IMR-90 (cell line): ENCODE measurements at regions not wholly inside any gene's neighbourhood (a gene's known extent, or its start where the extent isn't known, plus 50 kb on each side); places are given as distances from the start of the nearest gene placed in this dataset.

Source experiments
- BHLHE40 ChIP-seq: fragments of 150-350 bp; IDR thresholded peaks from 2 replicates; pipeline ENCODE4 v1.6.1; 2016; ENCODE audit warnings: mild to moderate bottlenecking, low read depth, low read length
- CEBPB ChIP-seq: IDR thresholded peaks from 2 replicates; pipeline ENCODE4 v1.6.1; 2012; ENCODE audit warnings: low read depth, low read length, improper control_type of control experiment
- CHD1 ChIP-seq: IDR thresholded peaks from 2 replicates; pipeline ENCODE4 v1.6.1; 2012; ENCODE audit warnings: low read depth, low read length, improper control_type of control experiment
- FOS ChIP-seq: fragments of 150-350 bp; IDR thresholded peaks from 2 replicates; pipeline ENCODE4 v1.6.1; 2016; ENCODE audit warnings: low read depth, low read length
- MAFK ChIP-seq: IDR thresholded peaks from 2 replicates; pipeline ENCODE4 v1.6.1; 2012; ENCODE audit warnings: low read depth, low read length, improper control_type of control experiment
- MAZ ChIP-seq: IDR thresholded peaks from 2 replicates; pipeline ENCODE4 v1.6.1; 2012; ENCODE audit warnings: low read depth, mild to moderate bottlenecking, low read length, improper control_type of control experiment, moderate library complexity, borderline replicate concordance
- POLR2A ChIP-seq: IDR thresholded peaks from 2 replicates; pipeline ENCODE4 v1.6.1; 2012; ENCODE audit warnings: mild to moderate bottlenecking, low read depth, low read length
- RAD21 ChIP-seq: IDR thresholded peaks from 2 replicates; pipeline ENCODE4 v1.6.1; 2012; ENCODE audit warnings: low read length, improper control_type of control experiment
- RCOR1 ChIP-seq: IDR thresholded peaks from 2 replicates; pipeline ENCODE4 v1.6.1; 2012; ENCODE audit warnings: mild to moderate bottlenecking, low read length, improper control_type of control experiment; ENCODE audit not compliant: insufficient replicate concordance
- SMC3 ChIP-seq: fragments of 150-350 bp; IDR thresholded peaks from 2 replicates; pipeline ENCODE4 v1.6.1; 2016; ENCODE audit warnings: low read depth, mild to moderate bottlenecking, antibody characterized with exemption, low read length, moderate library complexity
- TF ChIP-seq, protein P1 (sequence below): conservative IDR thresholded peaks from 2 replicates; pipeline ENCODE4 v1.5.1; 2012; ENCODE audit warnings: mild to moderate bottlenecking, low read depth, low read length, improper control_type of control experiment
- TF ChIP-seq, protein P2 (sequence below): fragments of 150-350 bp; IDR thresholded peaks from 2 replicates; pipeline ENCODE4 v1.6.1; 2016; ENCODE audit warnings: low read depth, mild to moderate bottlenecking, low read length, moderate library complexity, borderline replicate concordance
- TF ChIP-seq, protein P3 (sequence below): fragments of 150-350 bp; IDR thresholded peaks from 2 replicates; pipeline ENCODE4 v1.6.1; 2017; ENCODE audit warnings: mild to moderate bottlenecking, antibody characterized with exemption, low read length, low read depth

DNA sequence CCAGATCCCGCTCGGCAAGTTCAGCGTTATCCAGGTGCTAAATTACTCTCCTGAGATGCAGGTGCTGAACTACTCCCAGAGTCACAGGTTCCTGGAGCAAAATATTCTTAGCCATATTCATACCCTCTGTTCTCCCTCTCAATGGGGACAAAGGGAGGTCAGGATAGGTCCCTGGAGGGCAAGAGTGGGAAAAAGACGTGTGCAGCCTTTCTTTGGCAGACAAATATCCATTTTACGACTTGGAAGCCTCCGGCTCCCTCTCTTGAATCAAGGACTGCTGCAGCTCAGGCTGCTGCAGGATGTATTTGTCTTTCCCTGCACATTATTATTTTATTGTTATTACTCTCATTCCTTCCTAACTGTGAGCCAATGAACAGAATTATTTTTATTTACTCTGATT lies 590.2 kb downstream of the NR2F1-AS1 start:
- TF ChIP-seq, protein P1, sequence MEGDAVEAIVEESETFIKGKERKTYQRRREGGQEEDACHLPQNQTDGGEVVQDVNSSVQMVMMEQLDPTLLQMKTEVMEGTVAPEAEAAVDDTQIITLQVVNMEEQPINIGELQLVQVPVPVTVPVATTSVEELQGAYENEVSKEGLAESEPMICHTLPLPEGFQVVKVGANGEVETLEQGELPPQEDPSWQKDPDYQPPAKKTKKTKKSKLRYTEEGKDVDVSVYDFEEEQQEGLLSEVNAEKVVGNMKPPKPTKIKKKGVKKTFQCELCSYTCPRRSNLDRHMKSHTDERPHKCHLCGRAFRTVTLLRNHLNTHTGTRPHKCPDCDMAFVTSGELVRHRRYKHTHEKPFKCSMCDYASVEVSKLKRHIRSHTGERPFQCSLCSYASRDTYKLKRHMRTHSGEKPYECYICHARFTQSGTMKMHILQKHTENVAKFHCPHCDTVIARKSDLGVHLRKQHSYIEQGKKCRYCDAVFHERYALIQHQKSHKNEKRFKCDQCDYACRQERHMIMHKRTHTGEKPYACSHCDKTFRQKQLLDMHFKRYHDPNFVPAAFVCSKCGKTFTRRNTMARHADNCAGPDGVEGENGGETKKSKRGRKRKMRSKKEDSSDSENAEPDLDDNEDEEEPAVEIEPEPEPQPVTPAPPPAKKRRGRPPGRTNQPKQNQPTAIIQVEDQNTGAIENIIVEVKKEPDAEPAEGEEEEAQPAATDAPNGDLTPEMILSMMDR = no peak
- TF ChIP-seq SMC3 (no peak), POLR2A (no peak), FOS (no peak), RAD21 (no peak), CEBPB (no peak), MAFK (no peak), MAZ (no peak), BHLHE40 (no peak), CHD1 (no peak), RCOR1 (no peak)
- TF ChIP-seq, protein P2, sequence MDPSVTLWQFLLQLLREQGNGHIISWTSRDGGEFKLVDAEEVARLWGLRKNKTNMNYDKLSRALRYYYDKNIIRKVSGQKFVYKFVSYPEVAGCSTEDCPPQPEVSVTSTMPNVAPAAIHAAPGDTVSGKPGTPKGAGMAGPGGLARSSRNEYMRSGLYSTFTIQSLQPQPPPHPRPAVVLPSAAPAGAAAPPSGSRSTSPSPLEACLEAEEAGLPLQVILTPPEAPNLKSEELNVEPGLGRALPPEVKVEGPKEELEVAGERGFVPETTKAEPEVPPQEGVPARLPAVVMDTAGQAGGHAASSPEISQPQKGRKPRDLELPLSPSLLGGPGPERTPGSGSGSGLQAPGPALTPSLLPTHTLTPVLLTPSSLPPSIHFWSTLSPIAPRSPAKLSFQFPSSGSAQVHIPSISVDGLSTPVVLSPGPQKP = no peak
- TF ChIP-seq, protein P3, sequence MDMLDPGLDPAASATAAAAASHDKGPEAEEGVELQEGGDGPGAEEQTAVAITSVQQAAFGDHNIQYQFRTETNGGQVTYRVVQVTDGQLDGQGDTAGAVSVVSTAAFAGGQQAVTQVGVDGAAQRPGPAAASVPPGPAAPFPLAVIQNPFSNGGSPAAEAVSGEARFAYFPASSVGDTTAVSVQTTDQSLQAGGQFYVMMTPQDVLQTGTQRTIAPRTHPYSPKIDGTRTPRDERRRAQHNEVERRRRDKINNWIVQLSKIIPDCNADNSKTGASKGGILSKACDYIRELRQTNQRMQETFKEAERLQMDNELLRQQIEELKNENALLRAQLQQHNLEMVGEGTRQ = no peak
